Right ventricle myocardium inferior (tissue), 1 donor: ENCODE measurements at regions not wholly inside any gene's neighbourhood (a gene's known extent, or its start where the extent isn't known, plus 50 kb on each side); places are given as distances from the start of the nearest gene placed in this dataset.

Experiments used
- ATAC-seq: fragments of 200-7000 bp; cut with Tn5 transposase; one replicate; pipeline ENCODE4 v1.9.1; 2020; ENCODE audit warnings: mild to moderate bottlenecking, moderate library complexity
- DNase-seq: peaks from one replicate; pipeline ENCODE4 v3.0.0; 2021; ENCODE audit errors: missing footprints
- intact Hi-C: fragments of 100-400 bp; cut with DNase I; formaldehyde crosslinking; loops from one replicate; pipeline ENCODE4 v1.11.0; 2022
- donor health status: DM: no; HTN: yes; CAD: no; lungs with severe emphysema.

- DNase-seq (no peak), ATAC-seq (no peak)
- intact Hi-C loops, result no loop called here
These were observed 201.7 kb upstream of the KLF14 start for GRCh38 chr7:130935564-130936157.

GRCh38 chr7:130936202-130936931 is 202.4 kb upstream of the KLF14 start:
- ATAC-seq (no peak), DNase-seq (no peak)
- intact Hi-C loops, result no loop called here

GRCh38 chr7:130937016-130937415 is 203.0 kb upstream of the KLF14 start:
- DNase-seq (no peak), ATAC-seq (no peak)
- intact Hi-C loops, result no loop called here

GRCh38 chr7:130937830-130938229 is 203.8 kb upstream of the KLF14 start:
- ATAC-seq, result no peak
- no peak for DNase-seq
- intact Hi-C loops, result no loop called here

GRCh38 chr7:130938661-130939060 is 204.7 kb upstream of the KLF14 start:
- DNase-seq (no peak), ATAC-seq (no peak)
- intact Hi-C loops, result no loop called here

GRCh38 chr7:130939321-130940095 is 205.5 kb upstream of the KLF14 start:
- intact Hi-C loops, result no loop called here
- DNase-seq (no peak), ATAC-seq (no peak)

GRCh38 chr7:130940326-130940725 is 206.3 kb upstream of the KLF14 start:
- intact Hi-C loops, result no loop called here
- no peak for ATAC-seq

GRCh38 chr7:130940907-130941306 is 206.9 kb upstream of the KLF14 start:
- intact Hi-C loops, result no loop called here
- ATAC-seq, result no peak
- no peak for DNase-seq

More at GRCh38 chr7:130940326-130940725, 206.3 kb upstream of the KLF14 start:
- no peak for DNase-seq

GRCh38 chr7:130941322-130942210 is 207.6 kb upstream of the KLF14 start:
- intact Hi-C loops, result no loop called here
- peak; percentile 65 for DNase-seq
- peak; percentile 55 for ATAC-seq

GRCh38 chr7:130942211-130942964 is 208.4 kb upstream of the KLF14 start:
- ATAC-seq (no peak), DNase-seq (no peak)
- intact Hi-C loops, result no loop called here

- DNase-seq (no peak), ATAC-seq (no peak)
- intact Hi-C loops, result no loop called here
These were observed 209.4 kb upstream of the KLF14 start for GRCh38 chr7:130943336-130943901.

GRCh38 chr7:130943981-130944380 is 210.0 kb upstream of the KLF14 start:
- ATAC-seq (no peak), DNase-seq (no peak)
- intact Hi-C loops, result no loop called here

- intact Hi-C loops, result no loop called here
- ATAC-seq (no peak), DNase-seq (no peak)
These were observed 211.0 kb upstream of the KLF14 start for GRCh38 chr7:130944997-130945396.

- ATAC-seq (no peak), DNase-seq (no peak)
- intact Hi-C loops, result no loop called here
These were observed 211.4 kb upstream of the KLF14 start for GRCh38 chr7:130945411-130945811.

- intact Hi-C loops, result no loop called here
- DNase-seq, result no peak
- no peak for ATAC-seq
These were observed 212.1 kb upstream of the KLF14 start for GRCh38 chr7:130946114-130946513.

GRCh38 chr7:130947792-130948580 is 214.0 kb upstream of the KLF14 start:
- DNase-seq (no peak), ATAC-seq (no peak)
- intact Hi-C loops, result no loop called here

- ATAC-seq (no peak), DNase-seq (no peak)
- intact Hi-C loops, result no loop called here
These were observed 214.8 kb upstream of the KLF14 start for GRCh38 chr7:130948822-130949221.
